ACC112 (cell line): ENCODE measurements at regions not wholly inside any gene's neighbourhood (a gene's known extent, or its start where the extent isn't known, plus 50 kb on each side); places are given as distances from the start of the nearest gene placed in this dataset.

ENCODE experiments used
- H2AFZ ChIP-seq: fragments of 200-600 bp; sonication (generic); one replicate; pipeline ENCODE4 v1.6.0; 2017; ENCODE audit warnings: antibody characterized with exemption, low read length; ENCODE audit not compliant: unreplicated experiment
- H3K27ac ChIP-seq: fragments of 200-600 bp; sonication (generic); 2 replicates; pipeline ENCODE4 v1.5.1; 2014; ENCODE audit warnings: low read depth, mild to moderate bottlenecking, antibody characterized with exemption, low read length, moderate library complexity
- H3K27me3 ChIP-seq: fragments of 200-600 bp; sonication (generic); 2 replicates; pipeline ENCODE4 v1.6.1; 2014; ENCODE audit warnings: mild to moderate bottlenecking, antibody characterized with exemption, low read length, moderate library complexity, mixed read lengths; ENCODE audit not compliant: insufficient read depth
- H3K36me3 ChIP-seq: fragments of 200-600 bp; sonication (generic); 2 replicates; pipeline ENCODE4 v1.6.1; 2016; ENCODE audit warnings: mild to moderate bottlenecking, antibody characterized with exemption, low read length, moderate library complexity, mixed read lengths; ENCODE audit not compliant: insufficient read depth
- H3K4me1 ChIP-seq: fragments of 200-600 bp; sonication (generic); one replicate; pipeline ENCODE4 v1.6.1; 2016; ENCODE audit warnings: low read length, mixed read lengths; ENCODE audit not compliant: insufficient read depth, unreplicated experiment, control insufficient read depth
- H3K4me3 ChIP-seq: fragments of 200-600 bp; sonication (generic); 2 replicates; pipeline ENCODE4 v1.5.1; 2014; ENCODE audit warnings: mild to moderate bottlenecking, low read depth, low read length
- H3K79me2 ChIP-seq: fragments of 200-600 bp; sonication (generic); one replicate; pipeline ENCODE4 v1.6.0; 2016; ENCODE audit warnings: low read length; ENCODE audit not compliant: control insufficient read depth, unreplicated experiment, insufficient read depth

DNA sequence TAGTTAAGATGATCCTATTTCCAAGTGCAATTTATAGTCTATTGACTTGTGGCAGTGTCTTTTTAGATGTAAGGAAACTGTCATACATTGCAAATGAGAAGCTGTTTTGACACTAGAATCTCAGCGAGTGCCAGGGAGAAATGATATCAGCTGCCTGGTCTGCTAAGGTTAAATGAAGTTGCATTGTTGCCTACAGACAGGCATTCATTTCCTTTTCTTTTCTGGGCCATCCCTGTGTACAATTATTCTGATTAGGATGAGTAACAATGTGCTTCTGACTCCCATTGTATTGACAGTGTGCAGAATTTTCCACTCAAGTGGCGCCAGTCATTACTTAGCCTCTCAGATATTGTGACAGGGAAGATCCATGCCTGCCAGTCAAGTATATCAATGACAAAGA, 231.2 kb downstream of the GPAT3 start:
- no peaks in the 10 kb centered on the region for H3K4me1 ChIP-seq
- no peak overlapping the region for H2AFZ ChIP-seq
- H3K27ac ChIP-seq, result no peak overlapping the region
- H3K4me3 ChIP-seq, result no peak overlapping the region
- no peaks in the 10 kb centered on the region for H3K36me3 ChIP-seq
- no peaks in the 10 kb centered on the region for H3K79me2 ChIP-seq
- H3K27me3 ChIP-seq, result peaks cover 40% of the 10 kb centered on the region

DNA sequence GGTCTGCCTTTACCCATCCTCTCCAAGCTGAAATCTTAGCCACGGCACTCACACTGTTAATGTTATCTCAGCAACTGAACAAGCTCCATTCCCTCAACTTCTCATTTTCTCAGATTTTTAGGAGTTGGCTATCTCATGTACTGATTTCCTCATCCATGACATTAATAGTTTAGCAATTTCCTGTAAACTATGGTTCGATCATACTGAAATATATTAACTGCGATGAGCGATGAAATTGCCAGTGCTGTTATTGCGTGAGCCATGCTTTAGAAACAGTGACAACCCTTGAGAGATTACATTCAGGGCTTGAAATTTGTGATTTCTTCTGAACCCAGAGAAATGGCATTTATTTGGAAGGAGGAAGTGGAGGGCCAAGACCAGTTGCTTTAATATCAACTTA, 223.7 kb downstream of the GPAT3 start:
- Histone ChIP-seq H3K79me2 (no peaks in the 10 kb centered on the region), H3K27me3 (peaks cover 38% of the 10 kb centered on the region), H3K27ac (no peak overlapping the region), H3K4me1 (no peaks in the 10 kb centered on the region), H3K4me3 (no peak overlapping the region), H2AFZ (no peak overlapping the region), H3K36me3 (no peaks in the 10 kb centered on the region)

DNA sequence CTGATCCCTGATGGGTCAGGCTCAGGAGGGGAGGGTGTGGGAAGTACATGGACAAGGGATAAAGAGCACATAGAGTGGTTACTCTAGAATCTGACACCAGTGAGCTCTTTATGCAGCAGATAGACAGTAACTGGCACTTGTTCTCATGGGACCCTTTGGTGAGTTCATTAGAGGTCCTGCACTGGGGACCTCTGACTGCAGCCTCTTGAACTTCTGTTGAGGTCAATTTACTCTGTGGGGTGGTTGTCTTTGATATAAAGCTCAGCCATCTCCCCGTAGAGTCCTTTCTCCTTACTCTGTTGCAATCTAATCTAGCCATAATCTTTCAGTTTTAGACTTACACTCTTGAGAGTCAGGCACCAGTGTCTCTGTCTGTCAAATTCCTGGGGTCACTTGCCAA, 222.4 kb downstream of the GPAT3 start:
- Histone ChIP-seq H3K27me3 (peaks cover 40% of the 10 kb centered on the region), H3K4me1 (no peaks in the 10 kb centered on the region), H2AFZ (no peak overlapping the region), H3K27ac (no peak overlapping the region), H3K36me3 (no peaks in the 10 kb centered on the region), H3K79me2 (no peaks in the 10 kb centered on the region), H3K4me3 (no peak overlapping the region)

DNA sequence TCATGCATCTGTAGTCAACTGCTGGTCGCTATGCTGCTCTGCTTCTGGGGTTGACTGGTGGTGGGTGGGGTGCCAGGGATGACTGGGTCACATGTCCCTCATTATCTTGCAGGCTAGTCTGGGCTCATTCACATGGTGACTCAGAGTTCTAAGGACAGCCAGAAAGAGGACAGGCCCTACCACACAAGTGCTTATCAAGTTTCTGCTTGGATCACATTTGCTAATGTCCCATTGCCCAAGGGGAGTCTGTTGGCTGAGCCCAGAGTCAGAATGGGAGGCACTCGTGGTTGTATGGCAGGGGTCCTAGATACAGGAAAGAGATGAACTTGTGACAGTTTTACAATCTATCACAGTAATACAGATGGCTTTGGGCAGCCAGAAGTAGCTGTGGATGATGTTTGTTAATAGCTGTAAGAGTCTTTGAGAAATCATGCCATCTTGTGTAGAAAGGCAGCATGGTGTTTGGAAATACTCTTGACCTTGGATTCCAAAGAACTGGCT, 221.3 kb downstream of the GPAT3 start:
- Histone ChIP-seq H3K4me1 (no peaks in the 10 kb centered on the region), H3K27me3 (peaks cover 42% of the 10 kb centered on the region), H3K27ac (no peak overlapping the region), H3K4me3 (no peak overlapping the region), H3K36me3 (no peaks in the 10 kb centered on the region), H2AFZ (no peak overlapping the region), H3K79me2 (no peaks in the 10 kb centered on the region)

DNA sequence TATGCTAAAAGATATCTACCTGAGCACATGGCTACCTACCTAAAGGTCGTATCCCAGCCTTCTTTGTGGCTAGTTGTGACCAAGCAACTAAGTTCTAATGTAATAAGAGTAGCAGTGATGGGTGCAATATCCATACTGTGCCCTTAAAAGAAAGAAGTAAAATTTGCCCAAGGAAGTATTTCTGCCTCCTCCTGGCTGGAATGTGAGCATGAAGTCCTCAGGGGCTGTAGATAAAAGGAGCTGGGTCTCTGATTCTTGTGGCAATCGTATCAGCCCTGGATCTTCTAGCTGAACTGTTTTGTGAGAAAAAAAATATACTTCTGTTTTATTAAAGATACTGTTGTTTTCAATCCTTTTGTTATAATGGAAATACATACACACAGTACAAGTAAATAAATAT, 217.4 kb downstream of the GPAT3 start:
- Histone ChIP-seq H3K4me1 (no peaks in the 10 kb centered on the region), H3K36me3 (no peaks in the 10 kb centered on the region), H3K27me3 (peaks cover 25% of the 10 kb centered on the region; the same call in 1 of the 2 replicates), H3K4me3 (no peak overlapping the region), H3K27ac (no peak overlapping the region), H2AFZ (no peak overlapping the region), H3K79me2 (no peaks in the 10 kb centered on the region)

DNA sequence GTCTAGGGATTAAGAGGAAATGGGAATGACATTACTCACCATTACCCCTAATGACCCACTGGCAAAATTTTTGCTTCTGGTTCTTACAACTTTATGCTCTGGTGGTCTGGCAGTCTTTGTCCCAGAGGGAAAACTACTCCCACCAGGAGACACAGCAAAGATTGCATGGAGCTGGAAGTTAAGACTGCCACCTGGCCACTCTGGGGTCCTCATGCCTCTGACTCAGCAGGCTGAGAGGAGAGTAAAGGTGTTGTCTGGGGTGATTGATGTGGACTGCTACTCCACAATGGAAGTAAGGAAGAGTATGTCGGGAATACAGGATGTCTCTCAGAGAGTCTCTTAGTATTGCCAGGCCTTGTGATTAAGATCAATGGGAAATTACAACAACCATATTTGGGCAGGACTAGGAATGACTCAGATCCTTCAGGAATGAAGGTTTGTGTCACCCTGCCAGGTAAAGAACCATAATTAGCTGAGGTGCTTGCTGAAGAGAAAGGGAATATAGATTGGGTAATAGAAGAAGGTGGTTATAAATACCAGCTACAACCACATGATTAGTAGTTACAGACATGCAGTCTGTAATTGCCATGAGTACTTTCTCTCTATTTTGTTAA, 215.5 kb downstream of the GPAT3 start:
- H3K79me2 ChIP-seq, result no peaks in the 10 kb centered on the region
- no peak overlapping the region for H2AFZ ChIP-seq
- no peak overlapping the region for H3K4me3 ChIP-seq
- no peaks in the 10 kb centered on the region for H3K36me3 ChIP-seq
- H3K4me1 ChIP-seq, result no peaks in the 10 kb centered on the region
- no peak overlapping the region for H3K27ac ChIP-seq
- H3K27me3 ChIP-seq, result peaks cover 26% of the 10 kb centered on the region; the same call in 1 of the 2 replicates

DNA sequence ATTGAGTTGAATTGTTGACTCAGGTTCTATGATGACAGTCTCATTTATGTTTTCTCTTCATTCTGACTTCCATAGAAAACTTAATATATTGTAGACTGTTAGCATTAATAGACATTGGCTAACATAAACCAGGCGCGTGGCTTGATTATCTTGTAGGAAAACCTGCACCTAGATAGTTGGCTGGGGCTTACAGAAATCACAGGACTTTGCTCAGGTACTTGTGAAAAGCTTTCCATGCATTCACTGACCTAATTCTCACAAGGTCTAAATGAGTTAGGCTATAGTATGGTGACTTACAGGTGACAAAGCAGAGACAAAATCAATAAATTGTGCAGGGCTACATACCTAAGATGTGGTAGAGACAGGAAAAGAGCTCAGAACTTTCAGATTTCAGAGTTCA, 212.8 kb downstream of the GPAT3 start:
- H3K27me3 ChIP-seq, result peaks cover 37% of the 10 kb centered on the region
- H3K79me2 ChIP-seq, result no peaks in the 10 kb centered on the region
- no peak overlapping the region for H2AFZ ChIP-seq
- H3K36me3 ChIP-seq, result no peaks in the 10 kb centered on the region
- H3K27ac ChIP-seq, result no peak overlapping the region
- H3K4me3 ChIP-seq, result no peak overlapping the region
- no peaks in the 10 kb centered on the region for H3K4me1 ChIP-seq

DNA sequence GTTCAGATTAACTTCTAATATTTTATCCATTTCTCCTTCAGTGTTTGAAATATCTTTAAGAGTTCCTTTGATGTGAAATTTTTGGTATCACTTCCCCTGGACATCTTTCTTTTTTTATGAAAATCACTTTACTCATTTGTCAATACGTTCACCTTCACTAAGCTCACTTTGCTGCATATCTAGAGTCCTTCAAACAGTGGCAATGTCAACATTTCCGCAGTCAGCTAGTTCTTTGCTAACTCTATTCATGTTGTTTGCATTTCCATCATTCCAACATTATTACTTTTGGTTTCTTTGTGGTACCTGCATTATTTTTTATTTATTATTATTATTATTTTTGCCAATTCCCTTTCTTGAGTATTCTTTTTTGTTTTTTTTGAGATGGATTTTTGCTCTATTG, 203.0 kb downstream of the GPAT3 start:
- H3K27ac ChIP-seq, result no peak overlapping the region
- H3K27me3 ChIP-seq, result peaks cover 72% of the 10 kb centered on the region
- no peak overlapping the region for H3K4me3 ChIP-seq
- no peak overlapping the region for H2AFZ ChIP-seq
- no peaks in the 10 kb centered on the region for H3K4me1 ChIP-seq
- no peaks in the 10 kb centered on the region for H3K79me2 ChIP-seq
- H3K36me3 ChIP-seq, result no peaks in the 10 kb centered on the region

DNA sequence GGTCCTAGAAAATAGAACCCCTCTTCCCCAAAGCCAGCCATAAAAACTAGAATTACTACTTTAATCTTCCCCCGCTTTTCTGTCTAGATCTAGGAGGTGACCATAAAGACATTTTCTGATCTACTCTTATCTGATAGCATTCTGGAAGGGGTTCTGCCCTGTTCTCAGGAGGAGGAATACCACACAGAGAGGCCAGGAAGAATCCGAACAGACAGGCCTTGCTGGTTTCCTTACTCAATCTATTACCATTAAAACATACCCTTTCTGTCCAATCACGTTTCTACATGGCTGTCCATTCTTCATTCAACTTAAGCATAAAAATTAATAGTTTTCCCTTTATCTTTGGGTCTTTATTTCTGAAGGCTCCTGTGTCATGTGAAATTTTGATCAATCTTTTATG, 198.7 kb downstream of the GPAT3 start:
- no peaks in the 10 kb centered on the region for H3K4me1 ChIP-seq
- H3K27ac ChIP-seq, result no peak overlapping the region
- no peak overlapping the region for H2AFZ ChIP-seq
- no peak overlapping the region for H3K4me3 ChIP-seq
- H3K36me3 ChIP-seq, result no peaks in the 10 kb centered on the region
- no peaks in the 10 kb centered on the region for H3K79me2 ChIP-seq
- peaks cover 33% of the 10 kb centered on the region for H3K27me3 ChIP-seq

DNA sequence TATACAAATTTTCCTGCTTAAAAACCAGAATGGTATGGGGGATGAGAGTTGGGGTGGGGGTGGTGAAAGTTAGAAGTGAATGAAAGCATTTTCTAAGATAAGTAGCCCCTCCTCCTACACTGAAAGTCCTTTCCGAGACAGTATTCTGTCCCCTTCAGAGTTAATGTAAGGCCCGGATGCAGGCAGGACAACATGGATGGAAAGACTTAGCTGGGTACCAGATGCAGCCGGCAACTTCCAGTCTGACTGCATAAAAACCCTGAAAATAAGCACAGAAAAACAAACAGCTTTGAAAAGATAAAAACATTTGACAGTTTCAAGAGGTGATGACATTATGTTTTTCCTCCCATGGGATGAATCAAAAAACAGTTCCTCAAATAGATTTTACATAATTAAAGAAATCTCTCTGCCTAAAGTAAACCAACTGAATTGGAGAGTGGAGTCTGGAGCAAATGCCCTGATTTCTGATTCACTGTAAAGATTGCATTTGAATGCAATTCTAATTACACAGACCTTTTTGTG, 196.3 kb downstream of the GPAT3 start:
- H3K36me3 ChIP-seq, result no peaks in the 10 kb centered on the region
- no peak overlapping the region for H3K27ac ChIP-seq
- H3K4me1 ChIP-seq, result no peaks in the 10 kb centered on the region
- H3K27me3 ChIP-seq, result peaks cover 19% of the 10 kb centered on the region
- no peak overlapping the region for H2AFZ ChIP-seq
- H3K4me3 ChIP-seq, result no peak overlapping the region
- H3K79me2 ChIP-seq, result no peaks in the 10 kb centered on the region

DNA sequence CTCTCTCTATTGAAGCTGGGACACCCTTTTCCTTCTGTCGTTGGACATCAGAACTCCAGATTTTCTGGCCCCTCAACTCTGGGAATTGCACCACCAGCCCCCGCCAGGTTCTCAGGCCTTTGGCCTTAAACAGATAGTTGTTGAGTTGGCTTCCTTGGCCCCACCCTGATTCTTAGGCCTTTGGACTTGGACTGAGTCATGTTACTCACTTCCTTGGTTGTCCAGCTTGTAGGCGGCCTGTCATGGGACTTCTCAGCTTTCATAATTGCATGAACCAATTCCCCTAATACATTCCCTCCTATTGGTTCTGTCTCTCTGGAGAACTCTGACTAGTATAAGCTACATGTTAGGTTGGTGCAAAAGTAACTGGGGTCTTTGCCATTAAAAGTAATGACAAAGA, 195.7 kb downstream of the GPAT3 start:
- H3K27me3 ChIP-seq, result peaks cover 24% of the 10 kb centered on the region
- no peak overlapping the region for H2AFZ ChIP-seq
- no peaks in the 10 kb centered on the region for H3K79me2 ChIP-seq
- no peak overlapping the region for H3K27ac ChIP-seq
- no peaks in the 10 kb centered on the region for H3K4me1 ChIP-seq
- no peaks in the 10 kb centered on the region for H3K36me3 ChIP-seq
- H3K4me3 ChIP-seq, result no peak overlapping the region
